GM12874 (cell line): ENCODE measurements at regions not wholly inside any gene's neighbourhood (a gene's known extent, or its start where the extent isn't known, plus 50 kb on each side); places are given as distances from the start of the nearest gene placed in this dataset.
A peak's percentile ranks its signal among the peaks of the same experiment; 100 is the strongest.

Experiments used
- CTCF ChIP-seq: IDR thresholded peaks from 2 replicates; pipeline ENCODE4 v1.5.1; 2011; ENCODE audit warnings: low read depth, mild to moderate bottlenecking, control low read depth, low read length, moderate library complexity; ENCODE audit not compliant: insufficient read depth

DNA sequence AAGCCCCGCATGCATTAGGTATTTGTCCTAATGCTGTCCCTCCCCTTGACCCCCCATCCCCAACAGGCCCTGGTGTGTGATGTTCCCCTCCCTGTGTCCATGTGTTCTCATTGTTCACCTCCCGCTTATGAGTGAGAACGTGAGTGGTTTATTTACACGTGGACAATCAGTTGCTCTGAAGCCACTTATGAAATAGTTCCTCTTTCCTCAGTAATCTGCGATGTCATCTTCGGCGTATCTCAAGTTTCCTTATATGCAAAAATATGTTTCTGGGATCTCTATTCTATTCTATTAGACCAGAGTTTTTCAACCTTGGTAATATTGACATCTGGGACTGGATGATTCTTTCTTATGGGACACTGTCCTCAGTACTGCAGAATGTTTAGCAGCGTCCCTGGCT lies 56.0 kb upstream of the DCD start:
- TF ChIP-seq CTCF, result no peak

DNA sequence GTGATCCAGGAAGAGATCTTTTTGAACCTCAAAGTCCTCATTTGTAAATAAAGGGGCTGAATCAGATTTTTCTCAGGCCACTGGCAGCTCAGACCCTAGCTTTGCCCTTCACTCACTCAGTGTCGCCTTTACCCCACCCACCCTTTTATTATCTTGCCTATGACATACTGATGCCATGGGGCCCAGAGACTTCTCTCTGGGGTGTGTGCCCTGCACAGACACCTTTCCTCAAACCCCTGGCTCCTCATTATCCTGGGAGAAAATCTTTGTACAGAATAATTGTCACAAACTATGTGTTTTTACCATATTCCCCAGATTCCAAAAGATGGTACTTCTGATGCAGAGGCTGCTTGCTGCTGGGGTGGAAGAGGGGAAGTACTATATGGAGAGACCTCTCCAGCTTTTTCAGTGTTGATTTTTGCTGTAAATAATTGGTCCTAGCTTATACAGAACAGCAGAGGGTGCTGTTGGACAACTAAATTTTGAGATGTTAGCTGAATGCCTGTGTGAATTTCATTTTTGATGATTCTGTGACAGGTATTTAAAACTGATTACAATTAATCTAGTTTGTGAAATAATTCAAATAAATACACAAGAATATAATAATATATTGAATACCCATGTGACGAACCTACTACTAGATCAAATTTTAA lies 53.9 kb upstream of the DCD start:
- peak; percentile 21; the same call in 1 of the 2 replicates for TF ChIP-seq CTCF

DNA sequence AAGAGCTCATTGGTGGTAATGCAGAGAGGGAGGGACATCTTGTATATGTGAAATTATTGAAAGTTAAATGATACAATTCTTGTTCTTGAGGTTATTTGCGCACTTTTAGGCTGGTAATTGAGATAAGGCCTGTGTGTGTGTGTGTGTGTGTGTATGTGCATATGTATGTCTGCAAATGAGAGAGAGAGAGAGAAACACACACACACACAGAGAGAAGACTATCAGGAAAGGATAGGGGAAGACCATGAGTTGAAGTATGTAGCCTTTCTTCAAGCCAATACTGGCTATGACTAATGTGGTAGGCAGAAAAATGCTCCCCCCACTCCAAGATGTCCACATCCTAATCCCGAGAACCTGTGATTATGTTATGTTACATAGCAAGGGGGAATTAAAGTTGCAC lies 52.7 kb upstream of the DCD start:
- TF ChIP-seq CTCF, result no peak

GRCh38 chr12:54700301-54700700 lies 52.1 kb upstream of the DCD start:
- TF ChIP-seq CTCF, result no peak
